SK-N-MC (cell line): ENCODE measurements at regions not wholly inside any gene's neighbourhood (a gene's known extent, or its start where the extent isn't known, plus 50 kb on each side); places are given as distances from the start of the nearest gene placed in this dataset.

Source experiments
- EZH2 ChIP-seq: fragments of 200-600 bp; sonication (generic); IDR thresholded peaks from one replicate; pipeline ENCODE4 v1.6.1; 2017; ENCODE audit warnings: antibody characterized with exemption
- POLR2AphosphoS5 ChIP-seq: IDR thresholded peaks from 2 replicates; pipeline ENCODE4 v1.6.1; 2012; ENCODE audit warnings: mild to moderate bottlenecking, low read depth, low read length, borderline replicate concordance

DNA sequence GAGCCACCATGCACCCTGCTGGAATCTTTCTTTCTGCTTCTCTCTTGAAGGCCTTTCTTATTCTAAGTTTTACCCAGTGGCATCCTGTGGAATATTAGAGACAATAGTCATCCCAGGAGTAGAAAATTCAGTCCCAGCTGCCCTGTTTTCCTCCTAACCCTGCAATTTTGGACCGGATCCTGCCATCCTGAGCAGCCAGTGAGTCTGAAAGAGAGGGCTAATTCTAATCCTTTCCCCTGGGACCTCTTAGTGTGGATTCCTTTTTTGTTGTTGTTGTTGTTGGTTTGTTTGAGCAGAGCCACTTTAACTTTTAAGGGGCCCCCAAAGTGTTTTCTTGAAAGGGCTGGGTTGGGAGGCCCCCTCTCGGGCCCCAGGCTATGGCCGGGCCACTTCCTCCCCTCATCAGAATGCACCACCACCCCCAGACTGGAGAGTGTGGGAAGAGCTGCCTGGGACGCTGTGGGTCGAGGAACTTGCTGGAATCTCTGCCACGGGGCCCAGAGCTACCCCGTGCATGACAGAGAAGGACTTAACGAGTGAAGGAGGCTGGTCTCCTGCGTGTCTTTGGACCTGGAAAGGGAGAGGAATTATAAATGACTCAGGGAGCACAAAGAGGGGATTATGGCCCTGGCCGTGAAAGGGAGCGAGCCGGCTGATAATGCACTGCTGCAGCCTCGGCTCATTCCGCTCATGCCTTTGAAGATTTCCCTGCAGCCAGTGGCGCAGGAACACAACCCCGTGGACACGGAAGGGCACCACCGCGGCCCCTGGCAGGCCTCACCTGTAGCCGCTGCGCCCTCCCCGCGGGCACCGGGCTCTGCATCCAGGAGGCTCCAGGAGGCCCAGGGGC, 81.0 kb upstream of the AKT3 start:
- no peak for TF ChIP-seq POLR2AphosphoS5
- no peak for TF ChIP-seq EZH2
